EL (cell line): ENCODE measurements at regions not wholly inside any gene's neighbourhood (a gene's known extent, or its start where the extent isn't known, plus 50 kb on each side); places are given as distances from the start of the nearest gene placed in this dataset.
"Not testable (repeated sequence)": the region's sequence is repeated elsewhere in the genome, so short reads cannot be mapped to it uniquely, and the experiment has no call there.

ENCODE experiments used
- DNase-seq: peaks from one replicate; pipeline ENCODE4 v3.0.0-alpha.2; 2016

DNA sequence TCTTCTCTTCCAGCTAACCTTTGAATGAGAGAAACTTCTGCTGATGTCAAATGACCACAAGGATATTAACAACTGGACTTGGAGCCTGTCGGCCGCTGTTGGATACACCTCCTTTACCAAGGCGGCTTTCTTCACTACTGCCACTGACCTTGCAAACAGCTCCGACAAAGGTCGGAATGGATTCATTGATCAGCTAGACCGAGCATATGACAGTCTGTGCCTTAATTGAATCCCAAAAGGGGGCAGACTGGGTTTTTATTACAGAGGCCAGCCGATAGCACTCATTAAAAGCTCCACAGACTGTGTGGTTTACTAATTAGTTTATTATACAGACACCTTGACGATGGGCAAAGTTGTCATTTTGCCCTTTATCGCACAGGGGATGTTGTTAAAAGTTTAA, 394.5 kb downstream of the RERGL start:
- no peak for DNase-seq

DNA sequence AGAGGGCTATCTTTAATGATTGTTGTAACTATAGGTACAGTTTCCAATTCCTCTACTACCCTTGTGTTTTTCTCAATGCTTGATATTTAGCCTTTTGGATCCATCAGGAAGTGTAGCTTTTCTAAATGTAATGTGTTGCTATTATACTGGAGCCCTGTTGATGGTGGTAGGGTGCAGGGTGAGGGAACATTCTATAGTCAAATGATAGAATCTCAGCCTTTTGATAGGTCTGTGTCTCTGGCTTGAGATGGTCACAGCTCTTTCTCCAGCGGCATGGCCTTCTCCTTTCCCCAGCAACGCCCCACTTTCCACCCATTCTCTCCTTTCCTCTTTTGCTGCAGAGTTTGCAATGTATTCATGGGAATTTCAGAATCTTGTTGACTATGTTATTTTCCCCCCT, 398.6 kb downstream of the RERGL start:
- DNase-seq, result no peak

DNA sequence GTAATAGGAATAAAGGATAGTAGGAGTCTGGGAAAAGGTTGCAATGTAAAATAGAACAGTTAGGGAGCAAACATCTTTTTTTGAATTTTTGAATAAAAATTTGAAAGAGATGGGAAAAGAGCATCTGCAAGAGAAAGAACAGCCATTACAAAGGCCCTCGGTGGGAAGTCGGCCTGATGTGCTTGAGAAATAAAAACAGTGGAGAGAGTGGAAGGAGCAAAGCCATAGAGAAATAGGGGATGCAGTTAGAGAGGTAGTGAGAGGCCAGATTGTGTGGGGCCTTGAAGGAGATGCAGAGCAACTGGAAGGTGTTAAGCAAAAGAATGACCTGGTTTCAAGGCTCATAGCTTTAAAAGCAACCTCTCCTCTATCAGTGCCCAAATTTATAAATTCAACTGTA, 409.8 kb downstream of the RERGL start:
- DNase-seq, result no peak

DNA sequence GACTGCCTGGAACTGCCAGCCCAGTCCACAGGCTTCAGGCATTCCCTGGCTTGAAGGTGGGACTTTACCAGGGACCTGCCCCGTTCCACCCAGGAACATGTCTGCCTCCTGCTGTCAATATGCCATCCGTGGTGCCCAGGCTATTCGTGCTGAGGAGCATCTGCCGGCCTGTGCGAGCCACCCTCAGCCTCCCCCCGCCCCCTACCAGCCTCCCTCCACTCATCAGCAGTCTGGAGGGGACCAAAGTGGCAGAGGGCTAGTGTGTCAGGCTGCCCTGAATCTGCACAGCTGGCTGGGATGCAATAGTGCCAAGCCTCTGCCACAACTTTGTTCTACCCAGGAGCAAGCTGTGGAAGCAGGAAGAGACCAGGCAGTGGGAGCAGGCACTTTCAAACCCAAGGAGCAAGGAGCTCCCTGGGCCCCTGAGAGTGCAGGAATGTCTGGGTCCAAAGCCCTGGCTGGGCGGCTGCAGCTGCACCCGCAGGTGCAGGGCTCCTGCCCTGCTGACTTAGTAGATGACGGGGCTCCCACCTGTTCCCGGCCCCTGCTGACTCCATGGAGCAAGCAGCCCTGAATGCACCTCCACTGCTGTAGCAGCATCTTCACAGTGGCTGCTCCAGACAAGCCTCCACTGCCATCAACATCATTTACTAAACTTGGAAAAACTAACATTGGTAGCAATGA, 423.2 kb downstream of the RERGL start:
- DNase-seq, result no peak

DNA sequence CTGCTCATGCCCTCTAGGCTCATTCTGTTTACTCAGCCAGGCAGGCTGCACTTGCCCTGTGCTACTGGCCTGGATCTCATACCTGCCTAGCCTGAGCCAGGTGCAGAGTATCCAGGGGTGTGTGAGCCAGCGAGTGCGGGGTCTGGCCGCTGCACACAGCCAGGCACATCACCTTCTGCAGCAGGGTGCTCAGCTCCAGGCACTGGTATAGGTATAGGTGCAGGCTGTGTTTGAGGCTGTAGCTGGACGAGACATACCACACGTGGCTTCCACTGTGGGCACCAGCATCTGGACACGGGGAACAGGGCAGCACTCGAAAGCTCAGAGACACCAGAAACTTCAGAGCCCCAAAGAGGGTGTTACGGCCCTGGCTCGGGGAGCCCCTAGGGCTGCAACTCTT, 424.2 kb downstream of the RERGL start:
- no peak for DNase-seq

DNA sequence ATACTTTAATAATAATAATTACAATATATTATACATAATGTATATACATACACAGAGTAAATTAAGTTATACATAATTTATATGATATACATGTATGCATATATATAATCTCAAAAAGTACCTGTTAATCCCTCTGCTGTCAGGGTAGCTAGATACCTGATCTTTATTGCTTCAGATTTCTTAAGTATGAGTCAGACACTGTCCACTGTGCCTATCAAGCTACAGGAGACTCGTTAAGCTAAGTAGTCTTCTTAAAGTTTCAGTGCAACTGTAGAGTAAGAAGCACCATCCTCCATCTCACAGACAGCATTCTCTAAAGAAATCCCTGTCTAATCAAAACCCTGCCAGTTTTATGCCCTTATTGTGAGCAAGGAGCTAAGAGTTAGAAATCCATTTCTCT, 428.7 kb downstream of the RERGL start:
- DNase-seq, result no peak

DNA sequence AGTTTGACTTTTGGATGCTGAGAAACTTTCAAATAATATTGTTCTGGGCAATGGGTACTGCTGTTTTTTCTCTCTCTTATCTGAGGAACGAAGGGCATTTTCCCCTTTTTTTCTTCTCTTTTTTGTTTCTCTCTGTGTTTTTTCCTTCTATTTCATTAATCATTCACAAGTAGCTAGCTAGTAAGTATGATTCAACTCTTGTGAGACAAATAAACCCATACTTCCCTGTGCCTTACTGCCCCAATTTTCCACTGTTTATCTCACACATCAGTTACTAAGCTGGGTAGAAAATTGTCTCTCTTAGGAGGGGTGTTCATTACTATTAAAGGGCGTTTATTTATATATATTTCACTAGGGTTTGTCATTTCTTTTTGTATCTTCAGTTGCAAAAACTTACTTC, 437.6 kb downstream of the RERGL start:
- DNase-seq, result no peak

DNA sequence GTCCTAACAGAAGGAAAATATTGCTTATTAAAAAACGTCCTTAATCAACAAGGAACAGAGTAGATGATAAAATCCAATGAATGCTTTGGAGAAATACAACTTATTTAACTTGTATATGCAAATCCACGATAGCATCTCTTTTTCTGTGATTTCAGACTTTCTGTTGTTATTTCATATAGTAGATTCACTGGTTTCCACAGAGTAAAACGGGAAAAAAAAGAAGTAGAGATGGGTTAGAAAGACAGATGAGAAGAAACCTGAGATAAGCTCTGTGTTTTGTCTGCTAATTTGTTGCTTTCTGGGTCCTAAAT, 447.7 kb downstream of the RERGL start:
- no peak for DNase-seq

DNA sequence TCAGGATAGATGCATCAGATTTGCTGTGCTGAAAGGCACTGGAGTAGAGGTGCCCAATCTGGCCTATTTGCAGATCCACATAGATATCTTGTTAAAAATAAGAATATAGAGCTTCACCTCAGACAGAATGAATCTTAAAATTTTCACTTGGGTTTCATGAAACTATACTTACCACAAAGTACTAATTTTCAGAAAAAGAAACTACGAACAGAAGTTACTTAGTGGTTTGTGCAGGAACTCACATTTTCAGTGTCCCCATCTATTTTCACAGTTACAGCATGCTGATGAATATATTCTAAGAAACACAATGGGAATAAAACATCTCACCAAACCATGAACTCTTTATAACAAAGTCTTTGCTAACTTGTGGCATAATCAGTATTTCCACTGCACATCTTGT, 449.4 kb downstream of the RERGL start:
- DNase-seq, result no peak

DNA sequence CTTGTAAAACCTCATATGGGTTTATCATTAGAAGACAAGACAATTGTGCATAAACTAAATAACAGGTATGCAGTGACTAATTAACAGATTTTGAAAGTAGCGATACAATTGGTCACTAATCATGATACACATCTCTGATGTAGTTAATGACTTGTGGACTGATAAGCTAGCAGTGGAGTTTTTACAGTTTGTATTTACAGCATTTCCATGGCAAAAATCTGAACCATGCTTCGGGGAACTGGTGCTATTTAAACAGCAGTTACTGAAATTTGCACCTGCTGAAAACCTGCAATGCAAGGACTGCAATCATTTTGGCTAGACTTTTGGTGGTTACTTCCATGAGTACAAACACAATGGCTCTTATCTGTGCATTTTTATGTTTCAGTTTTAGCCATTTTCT, 471.2 kb downstream of the RERGL start:
- no peak for DNase-seq

DNA sequence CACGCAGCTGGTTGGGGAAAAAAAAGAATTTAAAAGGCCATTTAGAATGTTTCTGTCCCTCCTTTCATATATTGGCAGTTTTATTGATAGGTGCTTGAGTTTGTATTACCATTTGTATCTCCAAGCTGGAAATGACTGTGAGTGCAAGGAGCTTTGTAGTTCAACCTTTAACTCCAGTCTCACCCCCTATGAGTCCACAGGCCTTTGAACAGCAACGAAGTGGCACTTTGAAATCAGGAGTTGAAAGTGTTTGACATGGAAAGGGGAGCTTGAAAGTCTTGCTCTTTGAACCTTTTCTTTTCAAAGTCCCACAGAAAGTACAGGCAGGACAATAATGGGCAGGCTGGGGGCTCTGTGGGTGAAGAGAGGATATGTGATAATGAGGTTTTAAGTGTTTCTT, 480.3 kb downstream of the RERGL start:
- DNase-seq, result no peak

DNA sequence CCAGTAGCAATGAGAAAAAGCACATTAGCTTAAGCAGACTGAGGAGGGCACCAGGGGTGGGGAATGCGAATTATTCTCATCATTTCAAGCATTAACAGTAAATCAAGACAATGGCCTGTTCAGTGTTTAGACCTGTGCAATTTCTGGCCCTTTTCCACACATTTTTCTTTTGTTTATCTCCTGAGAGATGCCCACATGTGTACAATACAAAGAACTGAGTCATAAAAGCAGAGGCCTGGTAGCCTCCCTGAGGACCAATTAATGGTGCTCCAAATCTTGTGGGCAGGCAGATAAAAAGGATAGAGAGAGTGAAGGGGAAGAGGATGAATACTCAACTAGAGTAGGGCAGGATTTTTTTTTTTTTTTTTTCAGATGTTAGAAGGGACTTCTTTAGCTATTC, 480.8 kb downstream of the RERGL start:
- DNase-seq, result no peak

DNA sequence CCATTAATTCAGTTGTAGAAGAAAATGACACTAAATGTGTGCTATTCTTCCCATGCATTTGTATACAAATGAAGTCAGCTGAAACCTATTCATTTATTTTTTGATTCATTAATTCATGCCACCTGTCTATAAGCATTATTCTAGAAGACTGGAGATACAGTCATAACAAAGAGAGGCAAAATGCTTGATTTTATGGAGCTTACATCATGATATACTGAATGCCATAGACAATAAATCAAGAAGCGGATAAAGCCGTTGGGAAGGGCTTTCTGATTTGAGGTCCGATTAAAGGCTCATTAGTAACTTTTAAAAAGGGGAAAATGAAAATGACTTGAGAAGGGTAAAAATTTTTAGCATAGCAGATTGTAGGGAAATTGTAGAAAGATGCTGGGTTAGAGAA, 494.9 kb downstream of the RERGL start:
- no peak for DNase-seq

DNA sequence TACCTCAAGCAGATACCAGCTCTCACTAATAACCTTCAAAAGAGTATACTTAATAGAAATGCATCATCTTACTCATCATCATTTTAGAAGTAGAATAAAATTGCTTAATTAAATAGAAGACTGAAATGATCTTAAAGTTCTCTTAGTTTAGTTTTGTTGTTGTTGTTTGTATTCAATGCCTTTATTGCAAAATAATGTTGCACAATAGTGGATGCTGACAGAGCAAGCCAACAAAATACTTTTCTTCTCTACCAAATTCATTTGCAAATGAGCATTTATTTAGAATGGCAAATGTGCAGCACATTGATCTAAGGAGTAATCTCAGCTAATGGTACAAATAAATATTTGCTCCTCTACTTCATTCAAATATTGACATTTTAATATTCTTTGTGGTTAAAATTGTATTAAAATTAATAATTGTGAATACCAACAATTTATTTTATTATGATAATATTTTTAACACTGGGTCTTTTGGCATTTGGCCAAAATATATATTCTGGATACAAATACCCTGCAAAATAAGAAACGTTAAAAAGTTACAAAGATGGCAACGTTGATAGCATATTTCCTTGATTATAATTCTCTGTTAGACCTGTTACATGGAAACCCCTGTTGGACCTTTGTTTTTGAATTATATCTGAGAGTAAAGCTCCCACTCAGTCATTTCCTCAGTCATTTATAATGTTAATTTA, 496.1 kb downstream of the RERGL start:
- DNase-seq, result no peak

DNA sequence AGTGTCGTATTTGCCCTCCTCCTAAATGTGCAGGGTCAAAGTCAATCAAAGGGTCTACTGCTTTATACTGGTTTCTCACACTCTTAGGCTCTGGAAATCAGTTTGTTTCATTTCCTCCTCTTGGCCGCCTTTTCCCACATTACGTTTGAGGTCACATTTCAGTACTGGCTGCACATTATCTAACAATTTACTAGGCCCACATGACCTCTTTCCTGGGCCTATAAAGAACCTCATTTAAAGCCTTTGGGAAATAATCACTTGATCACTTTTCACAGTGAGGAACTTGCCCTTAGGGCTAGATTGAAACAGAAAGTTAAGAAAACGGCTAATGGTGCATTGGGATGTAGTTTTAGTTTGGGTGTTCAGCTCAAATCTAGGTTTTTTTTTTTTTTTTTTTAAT, 497.5 kb downstream of the RERGL start:
- DNase-seq, result no peak

DNA sequence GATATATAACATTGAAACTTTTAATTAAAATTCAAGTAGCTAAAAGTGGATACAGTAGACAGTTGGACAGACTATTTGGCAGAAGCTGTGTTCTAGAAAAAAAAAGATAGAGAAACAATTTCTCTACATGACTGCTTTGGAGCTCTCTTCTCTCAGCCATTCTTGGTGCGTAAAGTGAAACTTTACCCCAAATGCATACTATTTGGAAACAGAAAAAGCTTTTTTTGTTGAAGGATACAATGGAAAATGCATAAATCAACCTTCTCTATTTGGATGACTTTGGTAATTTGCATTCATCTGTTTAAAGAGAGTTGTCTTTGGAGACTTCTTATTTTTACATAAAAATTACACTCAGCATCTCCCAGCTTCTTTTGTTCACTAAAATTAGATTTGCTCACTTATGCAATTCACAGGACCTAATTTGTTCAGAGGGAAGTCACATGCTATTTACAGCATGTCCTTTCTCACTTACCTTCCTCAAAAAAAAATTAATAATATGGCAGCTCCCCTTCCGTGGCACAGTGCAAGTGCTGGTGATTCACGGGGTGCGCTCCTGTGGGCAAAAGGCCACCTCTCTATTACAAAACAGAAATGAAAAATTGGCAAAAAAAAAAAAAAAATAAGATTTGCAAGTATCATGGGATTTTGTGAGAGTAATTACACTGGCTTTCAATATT, 498.9 kb downstream of the RERGL start:
- no peak for DNase-seq

DNA sequence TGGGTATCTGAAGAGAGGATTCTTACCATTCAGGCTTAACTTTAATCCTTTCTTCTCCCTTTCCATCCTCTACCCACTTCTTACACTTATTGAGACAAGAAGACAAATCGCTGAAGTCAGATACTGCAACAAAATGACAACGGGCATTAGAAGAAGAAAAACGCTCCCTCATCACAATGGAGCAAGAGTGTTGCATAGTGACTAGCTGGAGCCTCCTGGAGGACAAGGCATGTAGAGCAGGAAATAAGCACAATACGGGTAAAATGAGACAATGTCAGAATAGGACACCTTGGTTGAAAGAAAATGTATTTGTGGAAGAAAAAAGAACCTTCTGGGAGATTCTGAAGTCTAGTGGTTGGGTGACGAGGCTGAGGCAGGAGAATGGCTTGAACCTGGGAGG, 501.0 kb downstream of the RERGL start:
- no peak for DNase-seq

DNA sequence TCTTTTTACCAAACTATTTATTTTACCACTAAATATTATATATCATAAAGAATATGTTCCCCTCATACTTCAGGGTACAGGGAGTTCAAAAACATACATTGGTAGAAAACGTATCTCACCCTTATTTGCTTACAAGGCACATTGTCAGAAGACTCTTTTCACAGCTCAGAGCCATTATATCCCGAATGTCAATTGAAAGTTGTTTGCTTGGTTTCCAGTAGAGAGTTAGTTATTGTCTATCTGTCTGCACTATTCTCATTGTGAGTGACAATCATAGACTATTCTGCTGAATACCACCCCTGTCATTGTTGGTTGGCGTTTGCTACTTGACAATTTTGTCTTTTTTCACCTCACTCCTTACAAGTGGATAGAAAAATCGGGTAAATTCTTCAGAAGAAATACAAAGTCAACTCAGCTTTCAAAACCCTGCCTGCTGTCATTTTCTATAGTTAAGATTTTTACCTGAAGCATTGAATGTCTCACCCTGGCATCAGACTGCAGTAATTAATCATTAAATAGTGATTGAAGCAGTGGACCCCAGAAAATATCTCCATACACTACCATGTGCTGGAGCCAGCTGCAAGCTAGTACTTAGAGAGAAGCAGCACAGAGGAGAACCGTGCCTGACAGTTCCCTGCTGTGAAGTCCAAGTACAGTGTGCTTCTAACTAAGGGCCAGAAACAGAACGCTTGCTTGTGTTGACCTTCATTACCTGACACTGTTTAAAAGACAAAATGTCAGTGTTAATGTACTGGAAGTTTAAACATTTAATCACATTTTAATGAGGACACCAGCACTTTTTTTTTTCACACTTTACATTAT, 510.6 kb downstream of the RERGL start:
- DNase-seq, result no peak

DNA sequence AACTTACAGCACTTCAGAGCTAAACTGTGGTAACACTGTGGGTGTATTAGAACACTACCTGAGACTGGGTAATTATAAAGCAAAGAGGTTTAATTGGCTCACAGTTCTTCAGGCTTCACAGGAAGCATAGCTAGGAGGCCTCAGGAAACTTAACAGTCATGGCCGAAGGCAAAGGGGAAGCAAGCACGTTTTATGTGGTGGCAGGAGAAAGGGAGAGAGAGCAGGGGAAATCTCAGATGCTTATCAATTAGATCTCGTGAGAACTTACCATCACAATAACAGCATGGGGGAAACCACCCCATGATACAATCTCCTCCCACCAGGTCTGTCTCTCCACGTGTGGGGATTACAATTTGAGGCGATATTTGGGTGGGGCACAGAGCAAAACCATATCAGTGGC, 512.6 kb downstream of the RERGL start:
- DNase-seq, result no peak

DNA sequence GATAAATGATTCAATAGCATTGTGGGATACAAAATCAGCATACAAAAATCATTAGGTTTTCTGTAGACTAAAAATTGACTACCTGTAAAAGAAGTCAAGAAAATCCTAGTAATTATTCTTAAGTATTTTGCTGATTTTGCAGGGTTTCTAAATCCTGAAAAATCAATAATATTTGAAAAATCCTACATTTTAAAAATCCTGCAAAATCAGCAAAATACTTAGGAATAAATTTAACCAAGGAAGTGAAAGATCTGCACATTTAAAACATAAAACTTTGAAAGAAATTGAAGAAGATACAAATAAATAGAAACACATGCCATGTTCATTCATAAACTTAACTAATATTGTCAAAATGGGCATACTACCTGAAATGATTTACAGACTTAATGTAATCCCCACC, 517.7 kb downstream of the RERGL start:
- no peak for DNase-seq

DNA sequence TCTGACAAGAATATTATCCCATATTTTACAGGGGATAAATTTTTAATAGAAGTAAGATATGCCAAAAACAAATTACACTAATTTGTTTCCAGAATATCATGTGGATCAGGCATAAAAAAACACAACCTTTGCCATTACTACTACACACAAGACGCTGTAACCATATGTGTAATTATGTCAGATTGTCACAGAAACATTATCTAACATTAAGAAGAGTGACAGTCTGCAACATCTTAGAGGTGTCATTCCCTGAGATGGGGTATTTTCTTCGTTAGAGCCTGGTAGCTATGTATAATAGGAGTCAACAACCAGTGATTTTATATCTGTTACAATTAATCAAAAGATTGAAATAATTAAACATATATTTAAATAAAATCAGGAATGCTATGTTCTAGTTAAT, 518.9 kb downstream of the RERGL start:
- DNase-seq, result no peak

DNA sequence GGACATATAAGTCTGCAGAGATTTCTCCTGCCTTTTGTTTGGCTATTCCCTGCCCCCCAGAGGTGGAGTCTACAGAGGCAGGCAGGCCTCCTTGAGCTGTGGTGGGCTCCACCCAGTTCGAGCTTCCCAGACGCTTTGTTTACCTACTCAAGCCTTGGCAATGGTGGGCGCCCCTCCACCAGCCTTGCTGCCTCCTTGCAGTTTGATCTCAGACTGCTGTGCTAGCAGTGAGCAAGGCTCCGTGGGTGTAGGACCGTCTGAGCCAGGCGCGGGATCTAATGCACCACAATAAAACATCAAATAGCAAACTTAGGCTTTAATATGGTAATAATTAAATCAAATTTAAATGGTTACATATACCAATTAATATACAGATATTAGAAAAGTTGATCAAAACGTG, 525.4 kb downstream of the RERGL start:
- not testable (repeated sequence) for DNase-seq

DNA sequence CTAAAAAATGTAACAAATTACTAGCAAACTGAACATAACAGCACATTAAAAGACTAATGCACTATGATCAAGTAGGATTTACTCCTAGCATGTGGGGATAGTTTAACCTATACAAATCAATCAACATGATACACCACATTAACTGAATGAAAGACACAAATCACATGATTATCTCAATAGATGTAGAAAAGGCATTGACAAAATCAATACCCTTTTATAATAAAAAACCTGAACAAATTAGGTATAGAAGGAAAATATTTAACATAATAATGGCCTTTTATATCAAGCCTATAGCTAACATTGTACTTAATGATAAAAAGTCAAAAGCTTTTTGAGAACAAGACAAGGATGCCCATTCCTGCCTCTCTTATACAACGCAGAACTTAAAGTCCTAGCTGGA, 540.0 kb downstream of the RERGL start:
- no peak for DNase-seq

DNA sequence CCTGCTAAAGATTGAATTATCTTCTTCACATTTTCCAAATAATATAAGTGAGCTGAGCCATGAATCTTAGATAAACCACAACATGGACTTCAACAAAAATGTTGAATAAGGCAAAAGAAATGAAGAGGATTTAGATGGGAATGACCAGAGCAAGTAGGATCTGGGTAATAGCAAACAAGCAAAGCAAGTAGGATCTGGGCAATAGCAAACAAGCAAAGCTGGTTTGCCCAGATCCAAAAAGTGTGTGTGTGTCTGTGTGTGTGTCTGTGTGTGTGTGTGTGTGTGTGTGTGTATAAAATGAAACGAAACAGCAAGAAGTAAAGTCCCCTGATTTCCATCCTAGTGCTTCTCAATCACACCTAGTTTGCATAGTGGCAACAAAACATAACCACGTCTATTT, 549.1 kb downstream of the RERGL start:
- DNase-seq, result no peak
